ENCODE measurements at regions not wholly inside any gene's neighbourhood (a gene's known extent, or its start where the extent isn't known, plus 50 kb on each side); places are given as distances from the start of the nearest gene placed in this dataset.
"Not testable (repeated sequence)": the region's sequence is repeated elsewhere in the genome, so short reads cannot be mapped to it uniquely, and the experiment has no call there.

- DNase-seq (ENCODE audit: low spot score), result no peak
These were observed 724.6 kb upstream of the SALL3 start for GRCh38 chr18:78255013-78255412.

GRCh38 chr18:78268226-78268988, 711.2 kb upstream of the SALL3 start:
- no peak for DNase-seq (ENCODE audit: low spot score)

DNA sequence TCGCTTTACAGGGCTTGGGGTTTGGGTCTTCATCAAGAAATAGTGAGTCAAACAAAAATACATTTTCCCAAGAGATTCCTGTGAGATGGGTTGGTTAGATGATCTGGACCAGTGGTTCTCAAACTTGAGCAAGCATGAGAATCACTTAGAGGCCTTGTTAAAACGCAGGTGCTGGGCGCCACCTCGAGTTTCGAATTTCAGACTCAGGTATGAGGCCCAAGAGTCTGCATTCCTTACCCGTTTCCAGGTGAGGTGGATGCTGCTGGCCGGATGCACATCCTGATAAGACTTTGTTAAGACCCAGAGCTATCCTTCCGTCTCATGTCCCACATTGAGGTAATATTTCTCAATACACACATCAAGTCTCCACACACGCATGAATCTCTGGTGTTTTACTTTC, 707.8 kb upstream of the SALL3 start:
- no peak for DNase-seq (ENCODE audit: low spot score)

- DNase-seq (ENCODE audit: low spot score), result no peak
These were observed 705.7 kb upstream of the SALL3 start for GRCh38 chr18:78273876-78274275.

GRCh38 chr18:78283425-78283824, 696.2 kb upstream of the SALL3 start:
- not testable (repeated sequence) for DNase-seq (ENCODE audit: low spot score)

- no peak for DNase-seq (ENCODE audit: low spot score)
These were observed 686.8 kb upstream of the SALL3 start for GRCh38 chr18:78292618-78293380.

- DNase-seq (ENCODE audit: low spot score), result no peak
These were observed 686.1 kb upstream of the SALL3 start for GRCh38 chr18:78293540-78293939.

- DNase-seq (ENCODE audit: low spot score), result no peak
These were observed 685.6 kb upstream of the SALL3 start for GRCh38 chr18:78293940-78294541.

- no peak for DNase-seq (ENCODE audit: low spot score)
These were observed 684.4 kb upstream of the SALL3 start for GRCh38 chr18:78295262-78295661.

- no peak for DNase-seq (ENCODE audit: low spot score)
These were observed 683.5 kb upstream of the SALL3 start for GRCh38 chr18:78296166-78296565.

- no peak for DNase-seq (ENCODE audit: low spot score)
These were observed 682.6 kb upstream of the SALL3 start for GRCh38 chr18:78297048-78297447.

DNA sequence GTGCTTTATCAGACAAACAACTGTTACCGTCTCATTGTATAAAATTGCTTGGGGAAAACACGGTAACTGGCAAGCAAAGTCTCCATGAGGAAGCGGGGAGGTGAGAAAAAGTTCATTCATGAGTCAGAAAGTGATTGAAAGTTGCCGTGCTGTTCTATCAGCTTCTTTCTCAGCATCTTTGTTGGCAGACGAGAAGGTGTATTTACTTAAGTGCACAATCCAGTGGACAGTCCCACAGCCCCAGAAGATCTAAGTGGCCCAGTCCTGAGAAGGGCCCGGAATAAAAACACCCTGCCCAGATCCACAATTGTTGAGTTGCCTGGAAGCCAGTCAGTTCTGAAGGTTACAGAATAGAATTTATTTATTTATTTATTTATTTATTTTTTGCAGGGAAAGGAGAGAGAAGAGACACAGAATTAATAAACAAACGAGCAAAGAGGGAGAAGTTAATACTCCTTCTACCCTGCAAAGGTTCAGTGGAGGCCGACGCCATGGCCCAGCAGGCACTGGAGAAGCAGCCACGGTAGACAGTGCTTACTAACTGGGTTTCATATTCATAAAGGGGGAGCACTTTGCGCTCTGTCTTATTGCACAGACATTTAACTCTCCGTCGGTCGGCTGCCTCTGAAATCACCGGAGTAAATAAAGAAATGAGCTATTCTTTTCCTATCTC, 676.0 kb upstream of the SALL3 start:
- DNase-seq (ENCODE audit: low spot score), result no peak

- DNase-seq (ENCODE audit: low spot score), result peak; percentile 52
These were observed 675.1 kb upstream of the SALL3 start for GRCh38 chr18:78304192-78305164.

GRCh38 chr18:78305789-78306188, 673.8 kb upstream of the SALL3 start:
- DNase-seq (ENCODE audit: low spot score), result no peak

GRCh38 chr18:78309307-78309706, 670.3 kb upstream of the SALL3 start:
- DNase-seq (ENCODE audit: low spot score), result no peak

DNA sequence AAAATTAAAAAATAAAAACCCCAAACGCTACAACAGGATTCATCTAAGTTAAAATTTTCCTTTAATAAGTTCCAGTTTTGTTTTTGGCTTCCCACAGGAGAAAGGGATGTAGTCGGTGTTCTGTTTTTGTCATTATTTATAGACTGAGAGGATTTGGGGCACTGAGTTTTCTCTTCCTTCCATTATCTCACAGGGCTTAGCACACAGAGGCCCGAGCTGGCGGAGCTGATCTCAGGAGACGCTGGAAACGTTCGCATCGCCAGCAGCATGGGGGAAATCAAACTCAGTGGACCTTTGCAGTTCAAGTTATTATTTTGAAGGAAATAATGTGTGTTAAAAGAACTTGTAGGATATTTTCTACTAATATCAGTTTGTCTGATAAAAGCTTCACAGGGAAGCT, 669.7 kb upstream of the SALL3 start:
- peak; percentile 60 for DNase-seq (ENCODE audit: low spot score)

DNA sequence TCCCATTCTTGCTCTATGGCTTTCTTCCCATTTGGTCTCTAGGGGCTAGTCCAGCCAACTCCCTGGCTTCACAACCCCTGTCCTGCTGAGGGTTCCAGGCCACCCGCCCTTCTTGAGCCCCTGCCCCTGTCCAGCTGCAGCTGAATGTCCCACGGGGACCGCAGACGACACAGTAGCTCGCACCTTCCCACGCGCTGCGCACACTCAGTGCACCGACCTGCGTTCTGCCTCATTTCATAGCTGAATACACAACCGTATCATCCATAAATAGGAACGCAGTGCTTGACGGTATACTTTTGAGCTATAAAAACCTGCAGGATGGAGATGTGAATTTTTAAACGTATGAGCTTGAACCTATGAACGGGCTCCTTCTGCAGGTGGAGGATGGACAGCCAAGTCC, 660.4 kb upstream of the SALL3 start:
- DNase-seq (ENCODE audit: low spot score), result no peak

DNA sequence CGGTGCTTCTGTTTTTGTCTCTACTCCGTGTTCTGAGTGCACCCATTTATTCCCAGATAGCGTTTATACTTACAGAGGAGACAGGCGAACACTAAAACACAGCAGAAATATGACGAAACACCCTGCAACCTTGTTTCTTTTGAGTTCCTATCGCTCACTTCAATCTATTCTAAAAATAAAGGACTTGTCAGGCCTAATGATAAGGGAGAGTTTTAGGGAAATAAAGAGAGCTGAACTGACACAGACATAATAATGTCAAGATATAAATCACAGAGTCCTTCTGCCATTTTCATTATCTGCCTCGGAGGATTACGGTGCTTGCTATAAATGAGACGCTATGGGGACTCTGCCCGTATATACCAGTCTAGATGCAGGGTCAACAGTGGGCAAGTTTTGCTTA, 659.7 kb upstream of the SALL3 start:
- no peak for DNase-seq (ENCODE audit: low spot score)

GRCh38 chr18:78321402-78321801, 658.2 kb upstream of the SALL3 start:
- no peak for DNase-seq (ENCODE audit: low spot score)

DNA sequence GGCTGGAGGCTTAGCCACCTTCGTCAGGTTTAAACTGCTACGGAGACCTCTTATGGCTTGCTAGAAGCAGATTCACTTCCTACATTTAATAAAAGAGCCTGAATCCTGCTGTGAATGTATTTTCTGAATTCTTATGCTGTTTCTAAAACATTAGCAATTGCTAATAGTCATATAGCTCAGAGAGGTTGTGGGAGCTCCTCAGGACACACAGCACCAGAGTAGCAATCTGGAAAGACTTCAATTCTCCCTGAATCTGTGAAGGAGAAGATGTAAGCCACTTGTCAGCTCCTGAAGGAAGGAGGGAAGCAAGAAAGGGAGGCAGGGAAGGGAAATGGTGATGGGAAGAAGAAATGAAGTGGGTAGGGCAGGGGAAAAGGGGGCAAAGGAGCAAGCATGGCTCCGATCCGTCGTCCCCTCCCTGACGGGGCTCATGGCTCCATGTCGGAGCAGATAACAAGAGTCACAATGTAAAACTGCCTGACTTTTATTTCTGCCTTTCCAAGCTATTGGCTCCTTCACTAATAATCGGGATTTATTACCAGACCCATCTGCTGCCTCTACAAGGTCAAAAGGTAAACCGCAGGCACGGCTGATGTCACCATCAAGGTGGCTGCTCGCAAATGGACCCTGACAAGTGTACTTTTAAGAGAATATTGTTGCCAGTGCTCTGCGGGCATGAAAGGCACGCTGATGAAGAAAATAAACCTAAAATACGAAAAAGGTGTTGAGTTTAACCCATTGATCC, 656.0 kb upstream of the SALL3 start:
- DNase-seq (ENCODE audit: low spot score), result no peak

Measured in umbilical cord (tissue), 1 donor.